ENCODE measurements at regions not wholly inside any gene's neighbourhood (a gene's known extent, or its start where the extent isn't known, plus 50 kb on each side); places are given as distances from the start of the nearest gene placed in this dataset.

DNA sequence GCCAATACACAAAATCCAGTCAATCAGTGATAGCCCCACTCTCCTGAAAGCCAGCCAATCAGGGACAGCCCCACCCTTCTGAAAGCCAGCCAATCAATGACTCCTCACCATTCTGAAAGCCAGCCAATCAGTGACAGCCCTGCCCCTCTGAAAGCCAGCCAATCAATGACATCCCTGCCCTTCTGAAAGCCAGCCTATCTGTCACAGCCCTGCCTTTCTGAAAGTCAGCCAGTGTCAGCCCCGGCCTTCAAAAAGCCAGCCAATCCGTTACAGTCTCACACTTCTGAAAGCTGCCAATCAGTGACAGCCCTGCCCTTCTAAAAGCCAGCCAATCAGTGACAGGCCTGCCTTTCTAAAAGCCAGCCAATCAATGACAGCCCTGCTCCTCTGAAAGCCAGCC is 95.9 kb upstream of the HDAC4 start:
- ATAC-seq = no peak
- TF ChIP-seq ARNTL (CRISPR knock-in tag; IDR thresholded peaks at IDR 0.05; ENCODE audit: borderline replicate concordance, low read depth) (no peak), SNAI2 (CRISPR knock-in tag; IDR thresholded peaks at IDR 0.05) (no peak), ISL1 (CRISPR knock-in tag; IDR thresholded peaks at IDR 0.05) (no peak), ZNF70 (CRISPR knock-in tag; IDR thresholded peaks at IDR 0.05) (no peak), ZNF8 (CRISPR knock-in tag; IDR thresholded peaks at IDR 0.05) (no peak), ESRRG (CRISPR knock-in tag; IDR thresholded peaks at IDR 0.05) (no peak), ZNF565 (CRISPR knock-in tag; conservative IDR thresholded peaks at IDR 0.05; ENCODE audit: low read depth) (no peak), GLIS3 (CRISPR knock-in tag; IDR thresholded peaks at IDR 0.05) (no peak), CSDC2 (CRISPR knock-in tag; IDR thresholded peaks at IDR 0.05) (no peak), ZC3H10 (CRISPR knock-in tag; IDR thresholded peaks at IDR 0.05) (no peak), PPARA (CRISPR knock-in tag; IDR thresholded peaks at IDR 0.05; ENCODE audit: borderline replicate concordance) (no peak), TCF4 (CRISPR knock-in tag; IDR thresholded peaks at IDR 0.05; ENCODE audit: borderline replicate concordance) (no peak), OSR1 (CRISPR knock-in tag; IDR thresholded peaks at IDR 0.05) (no peak)
- TF ChIP-seq, protein P1, sequence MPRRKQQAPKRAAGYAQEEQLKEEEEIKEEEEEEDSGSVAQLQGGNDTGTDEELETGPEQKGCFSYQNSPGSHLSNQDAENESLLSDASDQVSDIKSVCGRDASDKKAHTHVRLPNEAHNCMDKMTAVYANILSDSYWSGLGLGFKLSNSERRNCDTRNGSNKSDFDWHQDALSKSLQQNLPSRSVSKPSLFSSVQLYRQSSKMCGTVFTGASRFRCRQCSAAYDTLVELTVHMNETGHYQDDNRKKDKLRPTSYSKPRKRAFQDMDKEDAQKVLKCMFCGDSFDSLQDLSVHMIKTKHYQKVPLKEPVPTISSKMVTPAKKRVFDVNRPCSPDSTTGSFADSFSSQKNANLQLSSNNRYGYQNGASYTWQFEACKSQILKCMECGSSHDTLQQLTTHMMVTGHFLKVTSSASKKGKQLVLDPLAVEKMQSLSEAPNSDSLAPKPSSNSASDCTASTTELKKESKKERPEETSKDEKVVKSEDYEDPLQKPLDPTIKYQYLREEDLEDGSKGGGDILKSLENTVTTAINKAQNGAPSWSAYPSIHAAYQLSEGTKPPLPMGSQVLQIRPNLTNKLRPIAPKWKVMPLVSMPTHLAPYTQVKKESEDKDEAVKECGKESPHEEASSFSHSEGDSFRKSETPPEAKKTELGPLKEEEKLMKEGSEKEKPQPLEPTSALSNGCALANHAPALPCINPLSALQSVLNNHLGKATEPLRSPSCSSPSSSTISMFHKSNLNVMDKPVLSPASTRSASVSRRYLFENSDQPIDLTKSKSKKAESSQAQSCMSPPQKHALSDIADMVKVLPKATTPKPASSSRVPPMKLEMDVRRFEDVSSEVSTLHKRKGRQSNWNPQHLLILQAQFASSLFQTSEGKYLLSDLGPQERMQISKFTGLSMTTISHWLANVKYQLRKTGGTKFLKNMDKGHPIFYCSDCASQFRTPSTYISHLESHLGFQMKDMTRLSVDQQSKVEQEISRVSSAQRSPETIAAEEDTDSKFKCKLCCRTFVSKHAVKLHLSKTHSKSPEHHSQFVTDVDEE (CRISPR knock-in tag; IDR thresholded peaks at IDR 0.05) = no peak

GRCh38 chr2:239495791-239496233 is 95.0 kb upstream of the HDAC4 start:
- TF ChIP-seq RARB (CRISPR knock-in tag; IDR thresholded peaks at IDR 0.05) (no peak), SNAI2 (CRISPR knock-in tag; IDR thresholded peaks at IDR 0.05) (no peak), ZNF8 (CRISPR knock-in tag; IDR thresholded peaks at IDR 0.05) (no peak), TOX (CRISPR knock-in tag; IDR thresholded peaks at IDR 0.05; ENCODE audit: borderline replicate concordance) (no peak), CSDC2 (CRISPR knock-in tag; IDR thresholded peaks at IDR 0.05) (no peak), ISL1 (CRISPR knock-in tag; IDR thresholded peaks at IDR 0.05) (no peak), OSR1 (CRISPR knock-in tag; IDR thresholded peaks at IDR 0.05) (no peak), ZNF70 (CRISPR knock-in tag; IDR thresholded peaks at IDR 0.05) (no peak), ESRRG (CRISPR knock-in tag; IDR thresholded peaks at IDR 0.05) (no peak), PPARA (CRISPR knock-in tag; IDR thresholded peaks at IDR 0.05; ENCODE audit: borderline replicate concordance) (no peak), TCF4 (CRISPR knock-in tag; IDR thresholded peaks at IDR 0.05; ENCODE audit: borderline replicate concordance) (no peak), GLIS3 (CRISPR knock-in tag; IDR thresholded peaks at IDR 0.05) (no peak), ARNTL (CRISPR knock-in tag; IDR thresholded peaks at IDR 0.05; ENCODE audit: borderline replicate concordance, low read depth) (no peak), ZC3H10 (CRISPR knock-in tag; IDR thresholded peaks at IDR 0.05) (no peak)
- TF ChIP-seq, protein P2, sequence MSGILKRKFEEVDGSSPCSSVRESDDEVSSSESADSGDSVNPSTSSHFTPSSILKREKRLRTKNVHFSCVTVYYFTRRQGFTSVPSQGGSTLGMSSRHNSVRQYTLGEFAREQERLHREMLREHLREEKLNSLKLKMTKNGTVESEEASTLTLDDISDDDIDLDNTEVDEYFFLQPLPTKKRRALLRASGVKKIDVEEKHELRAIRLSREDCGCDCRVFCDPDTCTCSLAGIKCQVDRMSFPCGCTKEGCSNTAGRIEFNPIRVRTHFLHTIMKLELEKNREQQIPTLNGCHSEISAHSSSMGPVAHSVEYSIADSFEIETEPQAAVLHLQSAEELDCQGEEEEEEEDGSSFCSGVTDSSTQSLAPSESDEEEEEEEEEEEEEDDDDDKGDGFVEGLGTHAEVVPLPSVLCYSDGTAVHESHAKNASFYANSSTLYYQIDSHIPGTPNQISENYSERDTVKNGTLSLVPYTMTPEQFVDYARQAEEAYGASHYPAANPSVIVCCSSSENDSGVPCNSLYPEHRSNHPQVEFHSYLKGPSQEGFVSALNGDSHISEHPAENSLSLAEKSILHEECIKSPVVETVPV (CRISPR knock-in tag; IDR thresholded peaks at IDR 0.05) = no peak
- TF ChIP-seq, protein P3, sequence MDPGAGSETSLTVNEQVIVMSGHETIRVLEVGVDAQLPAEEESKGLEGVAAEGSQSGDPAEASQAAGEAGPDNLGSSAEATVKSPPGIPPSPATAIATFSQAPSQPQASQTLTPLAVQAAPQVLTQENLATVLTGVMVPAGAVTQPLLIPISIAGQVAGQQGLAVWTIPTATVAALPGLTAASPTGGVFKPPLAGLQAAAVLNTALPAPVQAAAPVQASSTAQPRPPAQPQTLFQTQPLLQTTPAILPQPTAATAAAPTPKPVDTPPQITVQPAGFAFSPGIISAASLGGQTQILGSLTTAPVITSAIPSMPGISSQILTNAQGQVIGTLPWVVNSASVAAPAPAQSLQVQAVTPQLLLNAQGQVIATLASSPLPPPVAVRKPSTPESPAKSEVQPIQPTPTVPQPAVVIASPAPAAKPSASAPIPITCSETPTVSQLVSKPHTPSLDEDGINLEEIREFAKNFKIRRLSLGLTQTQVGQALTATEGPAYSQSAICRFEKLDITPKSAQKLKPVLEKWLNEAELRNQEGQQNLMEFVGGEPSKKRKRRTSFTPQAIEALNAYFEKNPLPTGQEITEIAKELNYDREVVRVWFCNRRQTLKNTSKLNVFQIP (CRISPR knock-in tag; IDR thresholded peaks at IDR 0.05; ENCODE audit: borderline replicate concordance, low read depth) = no peak
- TF ChIP-seq, protein P4, sequence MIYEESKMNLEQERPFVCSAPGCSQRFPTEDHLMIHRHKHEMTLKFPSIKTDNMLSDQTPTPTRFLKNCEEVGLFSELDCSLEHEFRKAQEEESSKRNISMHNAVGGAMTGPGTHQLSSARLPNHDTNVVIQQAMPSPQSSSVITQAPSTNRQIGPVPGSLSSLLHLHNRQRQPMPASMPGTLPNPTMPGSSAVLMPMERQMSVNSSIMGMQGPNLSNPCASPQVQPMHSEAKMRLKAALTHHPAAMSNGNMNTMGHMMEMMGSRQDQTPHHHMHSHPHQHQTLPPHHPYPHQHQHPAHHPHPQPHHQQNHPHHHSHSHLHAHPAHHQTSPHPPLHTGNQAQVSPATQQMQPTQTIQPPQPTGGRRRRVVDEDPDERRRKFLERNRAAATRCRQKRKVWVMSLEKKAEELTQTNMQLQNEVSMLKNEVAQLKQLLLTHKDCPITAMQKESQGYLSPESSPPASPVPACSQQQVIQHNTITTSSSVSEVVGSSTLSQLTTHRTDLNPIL (CRISPR knock-in tag; IDR thresholded peaks at IDR 0.05; ENCODE audit: low read depth) = no peak
- TF ChIP-seq, protein P5, sequence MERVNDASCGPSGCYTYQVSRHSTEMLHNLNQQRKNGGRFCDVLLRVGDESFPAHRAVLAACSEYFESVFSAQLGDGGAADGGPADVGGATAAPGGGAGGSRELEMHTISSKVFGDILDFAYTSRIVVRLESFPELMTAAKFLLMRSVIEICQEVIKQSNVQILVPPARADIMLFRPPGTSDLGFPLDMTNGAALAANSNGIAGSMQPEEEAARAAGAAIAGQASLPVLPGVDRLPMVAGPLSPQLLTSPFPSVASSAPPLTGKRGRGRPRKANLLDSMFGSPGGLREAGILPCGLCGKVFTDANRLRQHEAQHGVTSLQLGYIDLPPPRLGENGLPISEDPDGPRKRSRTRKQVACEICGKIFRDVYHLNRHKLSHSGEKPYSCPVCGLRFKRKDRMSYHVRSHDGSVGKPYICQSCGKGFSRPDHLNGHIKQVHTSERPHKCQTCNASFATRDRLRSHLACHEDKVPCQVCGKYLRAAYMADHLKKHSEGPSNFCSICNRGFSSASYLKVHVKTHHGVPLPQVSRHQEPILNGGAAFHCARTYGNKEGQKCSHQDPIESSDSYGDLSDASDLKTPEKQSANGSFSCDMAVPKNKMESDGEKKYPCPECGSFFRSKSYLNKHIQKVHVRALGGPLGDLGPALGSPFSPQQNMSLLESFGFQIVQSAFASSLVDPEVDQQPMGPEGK (CRISPR knock-in tag; IDR thresholded peaks at IDR 0.05; ENCODE audit: borderline replicate concordance) = no peak
- no peak for ATAC-seq

DNA sequence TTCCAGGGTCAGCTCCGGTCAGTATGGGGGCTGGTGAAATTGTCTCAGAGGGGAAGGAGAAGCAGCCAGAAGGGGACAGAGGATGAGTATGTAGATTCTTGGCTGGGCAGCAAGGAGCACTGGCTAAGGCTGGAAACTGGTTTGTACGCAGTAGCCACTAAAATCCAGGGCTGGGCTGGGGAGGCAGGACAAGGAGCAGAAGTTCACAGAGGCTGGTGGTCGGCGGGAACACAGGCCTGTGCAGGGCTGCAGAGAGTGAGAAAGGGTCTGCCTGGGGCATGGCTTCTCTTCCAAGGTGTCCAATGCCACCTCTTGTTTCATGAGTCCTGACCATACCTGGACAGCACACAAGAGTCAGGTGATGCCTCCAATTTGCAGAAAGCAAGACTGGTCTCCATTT is 94.4 kb upstream of the HDAC4 start:
- ATAC-seq = no peak
- no peak for TF ChIP-seq ZNF8 (CRISPR knock-in tag; IDR thresholded peaks at IDR 0.05)
- TF ChIP-seq, protein P5 (CRISPR knock-in tag; IDR thresholded peaks at IDR 0.05; ENCODE audit: borderline replicate concordance) = no peak
- no peak for TF ChIP-seq ARNTL (CRISPR knock-in tag; IDR thresholded peaks at IDR 0.05; ENCODE audit: borderline replicate concordance, low read depth)
- TF ChIP-seq, protein P4 (CRISPR knock-in tag; IDR thresholded peaks at IDR 0.05; ENCODE audit: low read depth) = no peak
- TF ChIP-seq BACH2 (CRISPR knock-in tag; IDR thresholded peaks at IDR 0.05; ENCODE audit: borderline replicate concordance) = no peak
- TF ChIP-seq SNAI2 (CRISPR knock-in tag; IDR thresholded peaks at IDR 0.05) = no peak
- no peak for TF ChIP-seq TCF4 (CRISPR knock-in tag; IDR thresholded peaks at IDR 0.05; ENCODE audit: borderline replicate concordance)
- no peak for TF ChIP-seq ZFP30 (CRISPR knock-in tag; IDR thresholded peaks at IDR 0.05)
- TF ChIP-seq, protein P3 (CRISPR knock-in tag; IDR thresholded peaks at IDR 0.05; ENCODE audit: borderline replicate concordance, low read depth) = no peak
